A673 (cell line): ENCODE measurements at regions not wholly inside any gene's neighbourhood (a gene's known extent, or its start where the extent isn't known, plus 50 kb on each side); places are given as distances from the start of the nearest gene placed in this dataset.

ENCODE experiments used
- EZH2 ChIP-seq: fragments of 200-600 bp; sonication (generic); IDR thresholded peaks from 2 replicates; pipeline ENCODE4 v1.6.1; 2017; ENCODE audit warnings: borderline replicate concordance, low read depth, mild to moderate bottlenecking, mixed read lengths, antibody characterized with exemption, low read length; ENCODE audit not compliant: poor library complexity, severe bottlenecking
- TF ChIP-seq, protein P1 (sequence below): fragments of 300-800, 200-600 bp; sonication (generic); conservative IDR thresholded peaks from 2 replicates; pipeline ENCODE4 v1.5.1; 2017; ENCODE audit warnings: low read depth, mild to moderate bottlenecking, antibody characterized with exemption, low read length, moderate library complexity, mixed read lengths

DNA sequence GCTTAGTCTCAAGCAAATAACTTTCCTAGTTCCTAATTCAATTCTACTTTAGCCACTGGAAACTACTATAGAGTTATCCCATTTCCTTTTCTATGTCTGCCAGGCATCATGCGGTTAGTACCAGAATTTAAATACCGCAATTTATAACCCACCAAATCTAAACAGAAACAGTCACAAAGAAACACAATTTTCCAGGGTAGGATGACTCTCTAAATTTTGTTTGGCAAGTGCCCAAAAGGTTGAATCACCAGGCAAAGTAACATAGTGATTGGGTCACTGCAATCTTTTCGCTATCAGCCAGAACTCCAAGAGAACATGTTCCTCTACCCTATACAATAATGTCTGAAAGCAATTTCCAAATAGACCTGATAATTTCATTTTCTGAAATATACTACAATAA, 240.2 kb upstream of the GRIA3 start:
- TF ChIP-seq, protein P1, sequence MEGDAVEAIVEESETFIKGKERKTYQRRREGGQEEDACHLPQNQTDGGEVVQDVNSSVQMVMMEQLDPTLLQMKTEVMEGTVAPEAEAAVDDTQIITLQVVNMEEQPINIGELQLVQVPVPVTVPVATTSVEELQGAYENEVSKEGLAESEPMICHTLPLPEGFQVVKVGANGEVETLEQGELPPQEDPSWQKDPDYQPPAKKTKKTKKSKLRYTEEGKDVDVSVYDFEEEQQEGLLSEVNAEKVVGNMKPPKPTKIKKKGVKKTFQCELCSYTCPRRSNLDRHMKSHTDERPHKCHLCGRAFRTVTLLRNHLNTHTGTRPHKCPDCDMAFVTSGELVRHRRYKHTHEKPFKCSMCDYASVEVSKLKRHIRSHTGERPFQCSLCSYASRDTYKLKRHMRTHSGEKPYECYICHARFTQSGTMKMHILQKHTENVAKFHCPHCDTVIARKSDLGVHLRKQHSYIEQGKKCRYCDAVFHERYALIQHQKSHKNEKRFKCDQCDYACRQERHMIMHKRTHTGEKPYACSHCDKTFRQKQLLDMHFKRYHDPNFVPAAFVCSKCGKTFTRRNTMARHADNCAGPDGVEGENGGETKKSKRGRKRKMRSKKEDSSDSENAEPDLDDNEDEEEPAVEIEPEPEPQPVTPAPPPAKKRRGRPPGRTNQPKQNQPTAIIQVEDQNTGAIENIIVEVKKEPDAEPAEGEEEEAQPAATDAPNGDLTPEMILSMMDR: no peak
- TF ChIP-seq EZH2: no peak
